DOHH2 (cell line): ENCODE measurements at regions not wholly inside any gene's neighbourhood (a gene's known extent, or its start where the extent isn't known, plus 50 kb on each side); places are given as distances from the start of the nearest gene placed in this dataset.

Experiments used
- CTCF ChIP-seq: fragments of 200-600 bp; sonication (generic); IDR thresholded peaks from one replicate; pipeline ENCODE4 v1.5.1; 2014; ENCODE audit warnings: antibody characterized with exemption, mild to moderate bottlenecking, low read depth, low read length; ENCODE audit not compliant: poor library complexity, severe bottlenecking
- EZH2phosphoT487 ChIP-seq: fragments of 200-600 bp; sonication (generic); IDR thresholded peaks from 2 replicates; pipeline ENCODE4 v1.6.1; 2017; ENCODE audit warnings: borderline replicate concordance, mild to moderate bottlenecking, antibody characterized with exemption, low read length, moderate library complexity, mixed read lengths

- TF ChIP-seq EZH2phosphoT487 (no peak), CTCF (no peak)
These were observed 108.5 kb downstream of the ELOVL4 start for GRCh38 chr6:79838851-79839250.
